OCI-LY7 (cell line): ENCODE measurements at regions not wholly inside any gene's neighbourhood (a gene's known extent, or its start where the extent isn't known, plus 50 kb on each side); places are given as distances from the start of the nearest gene placed in this dataset.
"Not testable (repeated sequence)": the region's sequence is repeated elsewhere in the genome, so short reads cannot be mapped to it uniquely, and the experiment has no call there.

Source experiments
- BruUV-seq: library from RNA; stranded (reverse); fragments of 400-500 nt; replicated peaks from 2 replicates; lab custom pipeline; 2021; lab: Mats Ljungman, UMichigan
- CTCF ChIA-PET: fragments of 300-600 bp; sonication (Branson Sonifier 250); formaldehyde crosslinking; loops from one replicate; lab custom pipeline; 2022; ENCODE audit warnings: antibody characterized with exemption; ENCODE audit not compliant: unreplicated experiment; lab: Charles Lee
- POLR2A ChIA-PET: fragments of 300-600 bp; sonication (Branson Sonifier 250); formaldehyde crosslinking; loops from one replicate; lab custom pipeline; 2022; ENCODE audit warnings: antibody characterized with exemption; lab: Charles Lee
- DNase-seq: peaks from one replicate; pipeline ENCODE4 v3.0.0-alpha.2; 2015; ENCODE audit warnings: low spot score
- H2AFZ ChIP-seq: fragments of 200-600 bp; sonication (generic), shearing (Covaris generic); 2 replicates; pipeline ENCODE4 v1.6.1; 2014; ENCODE audit warnings: mild to moderate bottlenecking, antibody characterized with exemption, low read length, moderate library complexity
- H3K27ac ChIP-seq: fragments of 200-600 bp; sonication (generic); 2 replicates; pipeline ENCODE4 v1.5.1; 2014; ENCODE audit warnings: mixed run types, low read depth, mild to moderate bottlenecking, moderate library complexity, low read length, inconsistent platforms; ENCODE audit not compliant: poor library complexity, severe bottlenecking
- H3K36me3 ChIP-seq: fragments of 200-600 bp; sonication (generic); 2 replicates; pipeline ENCODE4 v1.6.1; 2014; ENCODE audit warnings: mild to moderate bottlenecking, antibody characterized with exemption, low read length, moderate library complexity, mixed read lengths; ENCODE audit not compliant: insufficient read depth
- H3K4me1 ChIP-seq: fragments of 200-600 bp; sonication (generic); 2 replicates; pipeline ENCODE4 v1.5.1; 2014; ENCODE audit warnings: mild to moderate bottlenecking, low read length; ENCODE audit not compliant: insufficient read depth, poor library complexity, severe bottlenecking
- H3K4me2 ChIP-seq: fragments of 200-600 bp; sonication (generic); 2 replicates; pipeline ENCODE4 v1.6.1; 2014; ENCODE audit warnings: mild to moderate bottlenecking, low read length
- H3K4me3 ChIP-seq: fragments of 200-600 bp; sonication (generic); 2 replicates; pipeline ENCODE4 v1.5.1; 2014; ENCODE audit warnings: mild to moderate bottlenecking, low read depth, low read length; ENCODE audit not compliant: poor library complexity, severe bottlenecking
- H3K79me2 ChIP-seq: fragments of 200-600 bp; sonication (generic); 2 replicates; pipeline ENCODE4 v1.6.1; 2016; ENCODE audit warnings: low read depth, mild to moderate bottlenecking, low read length, moderate library complexity, mixed read lengths; ENCODE audit not compliant: insufficient read depth
- H3K9me2 ChIP-seq: fragments of 200-600 bp; sonication (generic); 2 replicates; pipeline ENCODE4 v1.6.1; 2016; ENCODE audit warnings: mild to moderate bottlenecking, low read length, mixed read lengths; ENCODE audit not compliant: insufficient read depth
- H3K9me3 ChIP-seq: fragments of 200-600 bp; sonication (generic); 2 replicates; pipeline ENCODE4 v1.6.1; 2014; ENCODE audit warnings: mild to moderate bottlenecking, mixed run types, low read length, mixed read lengths
- H4K20me1 ChIP-seq: fragments of 200-600 bp; sonication (generic); 2 replicates; pipeline ENCODE4 v1.6.1; 2014; ENCODE audit warnings: mild to moderate bottlenecking, antibody characterized with exemption, low read length, moderate library complexity, mixed read lengths; ENCODE audit not compliant: insufficient read depth
- intact Hi-C: fragments of 100-400 bp; cut with micrococcal nuclease; formaldehyde crosslinking; loops from one replicate; pipeline ENCODE4 v1.10.0; 2022; ENCODE audit not compliant: unreplicated experiment

DNA sequence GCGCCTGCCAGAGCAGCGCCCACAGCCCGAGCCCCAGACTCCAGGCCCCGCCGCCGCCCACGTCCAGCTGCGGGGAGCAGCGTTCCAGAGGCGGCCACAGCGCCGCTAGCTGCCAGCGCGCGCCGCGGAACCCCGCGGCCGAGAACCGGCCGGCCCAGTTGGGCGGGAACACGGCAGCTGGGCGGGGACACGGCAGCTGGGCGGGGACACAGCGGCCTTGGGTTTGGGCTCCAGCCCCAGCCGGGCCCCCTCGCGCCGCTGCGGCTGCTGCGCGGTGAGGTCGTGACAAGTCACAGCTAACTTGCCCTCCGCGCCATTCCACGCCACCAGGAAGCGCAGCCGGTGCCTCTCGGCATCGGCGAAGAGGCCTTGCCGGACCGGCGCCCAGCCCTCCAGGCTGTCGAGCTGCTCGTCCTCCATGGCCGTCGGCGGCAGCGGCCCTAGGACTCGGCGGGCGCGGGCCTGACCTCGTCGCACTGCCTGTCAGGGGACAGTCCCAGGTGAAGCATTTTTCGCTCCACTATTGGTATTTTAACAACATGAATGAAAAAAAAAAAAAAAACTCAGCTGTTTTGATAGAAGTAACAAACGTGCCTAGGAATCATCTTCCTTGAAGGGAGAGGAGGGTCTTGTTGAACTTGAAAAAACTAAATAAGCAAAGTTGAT, 56.6 kb upstream of the GOLGA8N start:
- H3K79me2 ChIP-seq, H3K9me2 ChIP-seq, H4K20me1 ChIP-seq, H3K9me3 ChIP-seq, H3K4me1 ChIP-seq, POLR2A ChIA-PET, H3K36me3 ChIP-seq, H2AFZ ChIP-seq, CTCF ChIA-PET, intact Hi-C loops, H3K27ac ChIP-seq: not testable (repeated sequence)
- TSS peak; percentile 77 for BruUV-seq
- peak overlapping the region; percentile 60 for H3K4me3 ChIP-seq
- H3K4me2 ChIP-seq = peak overlapping the region; percentile 53; the same call in 1 of the 2 replicates
- peak; percentile 6 for DNase-seq

DNA sequence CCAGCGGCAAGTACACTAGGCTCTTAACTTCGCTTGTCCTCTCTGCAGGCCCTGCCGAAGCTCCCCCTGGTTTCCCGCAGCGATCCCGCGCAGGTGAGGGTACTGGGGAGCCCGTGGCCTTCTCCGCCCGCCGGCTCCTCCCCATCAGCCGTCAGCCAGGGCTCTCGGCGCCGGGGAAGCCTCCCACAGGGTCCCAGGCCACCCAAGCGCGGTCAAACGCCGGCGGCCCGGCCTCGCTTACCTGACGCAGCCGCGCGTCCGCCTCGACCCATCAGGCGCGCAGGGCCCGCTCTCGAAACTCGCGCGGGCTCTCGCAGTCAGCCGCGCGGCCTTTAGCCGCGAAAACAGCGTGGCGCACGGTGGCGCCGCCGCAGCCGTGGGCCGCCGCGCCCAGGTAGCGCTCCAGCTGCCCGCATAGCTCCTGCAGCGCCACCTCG, 57.2 kb upstream of the GOLGA8N start:
- H3K79me2 ChIP-seq, H3K4me1 ChIP-seq, POLR2A ChIA-PET, CTCF ChIA-PET, H3K9me2 ChIP-seq, H3K9me3 ChIP-seq, H2AFZ ChIP-seq, H3K36me3 ChIP-seq, H3K4me3 ChIP-seq, intact Hi-C loops, H3K27ac ChIP-seq, H4K20me1 ChIP-seq, H3K4me2 ChIP-seq, BruUV-seq, DNase-seq: not testable (repeated sequence)

DNA sequence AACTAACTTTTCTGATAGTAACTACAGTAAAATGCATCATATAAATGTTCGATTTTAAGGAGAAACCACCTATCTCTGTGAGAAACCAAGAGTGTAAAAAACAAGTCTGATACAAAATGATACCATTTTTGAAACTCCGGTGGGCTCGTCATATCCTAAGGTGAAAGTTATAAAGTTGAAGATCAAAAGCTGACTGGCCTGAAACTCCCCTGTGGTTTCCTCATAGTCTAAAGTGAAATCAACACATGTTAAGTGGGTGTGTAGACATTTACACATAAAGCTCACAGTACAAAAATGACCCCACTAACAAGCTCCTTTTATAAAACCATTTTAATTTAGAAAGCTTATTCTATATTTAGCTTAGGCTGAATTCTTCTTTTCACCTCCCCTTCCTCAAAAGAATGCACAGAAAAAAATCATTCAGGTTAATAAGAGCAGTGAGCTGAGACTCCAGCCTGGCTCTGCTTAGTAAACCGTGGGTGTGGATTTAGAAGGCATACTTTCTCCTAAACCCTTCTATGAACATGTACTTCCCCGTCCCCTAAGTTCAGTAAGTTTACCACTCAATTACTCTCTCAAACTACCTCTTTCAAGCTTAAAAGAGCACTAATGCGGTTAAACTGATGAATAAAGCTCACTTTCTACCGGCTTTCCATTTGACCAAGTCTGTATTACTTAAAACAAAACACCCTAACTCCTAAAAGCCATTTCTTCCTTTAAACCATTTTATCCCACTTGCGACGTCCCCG, 57.9 kb upstream of the GOLGA8N start:
- H3K9me3 ChIP-seq, H3K4me3 ChIP-seq, intact Hi-C loops, H3K36me3 ChIP-seq, H3K4me1 ChIP-seq, H3K4me2 ChIP-seq, H3K27ac ChIP-seq, DNase-seq, H3K79me2 ChIP-seq, H3K9me2 ChIP-seq, POLR2A ChIA-PET, BruUV-seq, H4K20me1 ChIP-seq, CTCF ChIA-PET, H2AFZ ChIP-seq: not testable (repeated sequence)

DNA sequence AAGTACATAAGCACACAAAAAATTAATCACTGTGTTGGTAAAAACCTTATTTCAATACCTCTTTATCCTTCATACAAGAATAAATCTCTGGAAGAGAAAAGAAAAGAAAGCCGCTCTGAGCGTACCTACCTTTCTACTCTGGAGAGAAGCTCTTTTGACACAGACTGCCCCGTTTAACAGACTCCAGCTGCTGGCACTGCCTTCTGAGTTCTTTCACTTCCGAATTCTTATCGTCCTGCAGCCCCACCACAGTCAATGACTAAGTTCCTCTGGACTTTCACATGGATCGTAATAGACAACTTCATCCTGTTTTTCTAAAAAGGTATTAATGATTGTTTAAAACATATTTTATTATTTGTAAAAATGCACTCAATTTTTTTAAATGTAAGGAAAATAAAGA, 67.5 kb upstream of the GOLGA8O start:
- H3K36me3 ChIP-seq, H3K27ac ChIP-seq, DNase-seq, H3K4me2 ChIP-seq, CTCF ChIA-PET, H3K4me1 ChIP-seq, H3K79me2 ChIP-seq, H3K4me3 ChIP-seq, H3K9me2 ChIP-seq, BruUV-seq, H2AFZ ChIP-seq, H3K9me3 ChIP-seq, POLR2A ChIA-PET, intact Hi-C loops, H4K20me1 ChIP-seq: not testable (repeated sequence)

DNA sequence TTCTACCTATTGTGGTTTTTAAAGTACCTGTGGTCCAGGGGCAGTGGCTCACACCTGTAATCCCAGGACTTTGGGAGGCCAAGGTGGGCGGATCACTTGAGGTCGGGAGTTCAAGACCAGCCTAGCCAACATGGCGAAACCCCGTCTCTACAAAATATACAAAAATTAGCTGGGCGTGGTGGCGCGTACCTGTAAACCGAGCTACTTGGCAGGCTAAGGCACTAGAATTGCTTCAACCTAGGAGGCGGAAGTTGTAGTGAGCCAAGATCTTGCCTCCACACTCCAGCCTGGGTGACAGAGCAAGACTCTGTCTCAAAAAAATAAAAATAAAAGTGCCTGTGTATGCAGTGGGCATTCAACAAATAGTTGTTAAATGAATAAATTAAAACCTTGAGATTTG, 67.0 kb upstream of the GOLGA8O start:
- H3K4me3 ChIP-seq, H3K79me2 ChIP-seq, H3K27ac ChIP-seq, CTCF ChIA-PET, H3K4me2 ChIP-seq, POLR2A ChIA-PET, DNase-seq, H3K9me2 ChIP-seq, H2AFZ ChIP-seq, H3K9me3 ChIP-seq, BruUV-seq, H3K36me3 ChIP-seq, H3K4me1 ChIP-seq, H4K20me1 ChIP-seq, intact Hi-C loops: not testable (repeated sequence)

DNA sequence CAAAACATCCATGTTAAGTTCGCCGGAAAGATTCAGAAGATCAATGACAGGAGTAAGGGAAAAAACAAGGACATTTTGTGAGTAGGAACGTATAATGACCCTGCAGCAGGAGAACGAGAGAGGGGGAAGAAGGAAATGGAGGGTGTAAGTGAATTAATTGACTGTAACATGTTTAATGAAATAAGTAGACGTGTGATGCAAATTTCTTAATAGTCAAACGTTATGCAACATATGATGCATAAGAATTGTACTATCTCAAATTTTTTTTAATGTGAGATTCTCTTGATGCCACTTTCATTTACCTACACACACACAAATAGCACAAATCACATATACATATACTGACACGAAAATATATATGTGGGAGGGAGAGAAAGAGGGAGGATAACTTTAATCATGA, 63.5 kb upstream of the GOLGA8O start:
- BruUV-seq, H3K79me2 ChIP-seq, H3K4me1 ChIP-seq, H3K4me2 ChIP-seq, H4K20me1 ChIP-seq, H3K9me3 ChIP-seq, DNase-seq, H3K27ac ChIP-seq, H2AFZ ChIP-seq, H3K36me3 ChIP-seq, CTCF ChIA-PET, POLR2A ChIA-PET, H3K9me2 ChIP-seq, intact Hi-C loops, H3K4me3 ChIP-seq: not testable (repeated sequence)
